SU-DHL-6 (cell line): ENCODE measurements at regions not wholly inside any gene's neighbourhood (a gene's known extent, or its start where the extent isn't known, plus 50 kb on each side); places are given as distances from the start of the nearest gene placed in this dataset.

Experiments used
- EZH2phosphoT487 ChIP-seq: fragments of 200-600 bp; sonication (generic), shearing (Covaris generic); conservative IDR thresholded peaks from 2 replicates; pipeline ENCODE4 v1.6.1; 2018; ENCODE audit warnings: mild to moderate bottlenecking, antibody characterized with exemption, low read length, moderate library complexity, mixed read lengths
- TF ChIP-seq, protein P1 (sequence below): fragments of 200-600 bp; sonication (generic); IDR thresholded peaks from one replicate; pipeline ENCODE4 v1.5.1; 2017; ENCODE audit warnings: antibody characterized with exemption, mild to moderate bottlenecking, low read length, moderate library complexity; ENCODE audit not compliant: insufficient read depth, poor library complexity, severe bottlenecking

DNA sequence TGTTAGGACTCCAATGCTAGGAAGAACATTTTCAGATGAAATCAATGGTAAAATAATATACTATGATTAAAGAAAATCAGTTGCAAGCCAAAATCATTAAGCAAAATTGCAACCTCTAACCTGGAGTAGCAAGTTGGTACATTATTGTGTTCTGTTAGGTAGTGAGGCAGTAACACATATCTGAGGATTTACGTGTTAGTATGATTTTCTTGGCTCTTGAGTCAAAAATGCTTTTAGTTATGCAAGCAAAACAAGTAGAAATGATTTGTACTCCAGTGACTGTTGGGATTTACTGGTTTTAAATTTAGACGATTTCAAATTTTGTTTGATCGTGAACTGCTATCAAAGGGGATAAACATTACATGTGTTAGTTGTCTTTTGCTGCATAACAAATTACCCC lies 293.0 kb upstream of the BTBD3 start:
- TF ChIP-seq, protein P1, sequence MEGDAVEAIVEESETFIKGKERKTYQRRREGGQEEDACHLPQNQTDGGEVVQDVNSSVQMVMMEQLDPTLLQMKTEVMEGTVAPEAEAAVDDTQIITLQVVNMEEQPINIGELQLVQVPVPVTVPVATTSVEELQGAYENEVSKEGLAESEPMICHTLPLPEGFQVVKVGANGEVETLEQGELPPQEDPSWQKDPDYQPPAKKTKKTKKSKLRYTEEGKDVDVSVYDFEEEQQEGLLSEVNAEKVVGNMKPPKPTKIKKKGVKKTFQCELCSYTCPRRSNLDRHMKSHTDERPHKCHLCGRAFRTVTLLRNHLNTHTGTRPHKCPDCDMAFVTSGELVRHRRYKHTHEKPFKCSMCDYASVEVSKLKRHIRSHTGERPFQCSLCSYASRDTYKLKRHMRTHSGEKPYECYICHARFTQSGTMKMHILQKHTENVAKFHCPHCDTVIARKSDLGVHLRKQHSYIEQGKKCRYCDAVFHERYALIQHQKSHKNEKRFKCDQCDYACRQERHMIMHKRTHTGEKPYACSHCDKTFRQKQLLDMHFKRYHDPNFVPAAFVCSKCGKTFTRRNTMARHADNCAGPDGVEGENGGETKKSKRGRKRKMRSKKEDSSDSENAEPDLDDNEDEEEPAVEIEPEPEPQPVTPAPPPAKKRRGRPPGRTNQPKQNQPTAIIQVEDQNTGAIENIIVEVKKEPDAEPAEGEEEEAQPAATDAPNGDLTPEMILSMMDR: no peak
- TF ChIP-seq EZH2phosphoT487: no peak
